ENCODE measurements at regions not wholly inside any gene's neighbourhood (a gene's known extent, or its start where the extent isn't known, plus 50 kb on each side); places are given as distances from the start of the nearest gene placed in this dataset.
"Not testable (repeated sequence)": the region's sequence is repeated elsewhere in the genome, so short reads cannot be mapped to it uniquely, and the experiment has no call there.

- H4K20me1 ChIP-seq (ENCODE audit: insufficient read depth), result no peaks in the 10 kb centered on the region
- H3K27ac ChIP-seq (ENCODE audit: low read depth, low read length), result no peak overlapping the region
- DNase-seq (ENCODE audit: low read depth, low spot score) (no peak), ATAC-seq (no peak)
- TF ChIP-seq RAD21 (IDR thresholded peaks at IDR 0.05; ENCODE audit: low read depth) (no peak), ATF3 (IDR thresholded peaks at IDR 0.05) (no peak), ZBTB33 (IDR thresholded peaks at IDR 0.05; ENCODE audit: extremely low read depth, insufficient replicate concordance, low read length) (no peak), POLR2A (IDR thresholded peaks at IDR 0.05; ENCODE audit: borderline replicate concordance, extremely low read depth, insufficient read depth, insufficient read length) (no peak), FOSL1 (IDR thresholded peaks at IDR 0.05; ENCODE audit: low read depth) (no peak), EGR1 (IDR thresholded peaks at IDR 0.05; ENCODE audit: low read depth) (no peak), SRF (IDR thresholded peaks at IDR 0.05; ENCODE audit: low read depth) (no peak), ELF1 (IDR thresholded peaks at IDR 0.05; ENCODE audit: borderline replicate concordance, low read depth) (no peak), JUND (IDR thresholded peaks at IDR 0.05) (no peak), EZH2phosphoT487 (IDR thresholded peaks at IDR 0.05; ENCODE audit: borderline replicate concordance) (no peak), POLR2AphosphoS5 (IDR thresholded peaks at IDR 0.05; ENCODE audit: low read depth, low read length) (no peak), CTCF (IDR thresholded peaks at IDR 0.05 in 2 of 3, conservative IDR thresholded peaks at IDR 0.05 in 1 of 3; ENCODE audit: borderline replicate concordance in 1 of 3, insufficient read depth in 1 of 3, low read depth in 2 of 3, low read length in 2 of 3) (no peak), ZFX (IDR thresholded peaks at IDR 0.05) (no peak)
- RAD21 ChIA-PET (ENCODE audit: low non-redundant PET in 1 of 2, low total read pairs in 2 of 2, uncharacterized antibody in 2 of 2, unreplicated experiment in 2 of 2), result no interaction called here
- H3K9me2 ChIP-seq (ENCODE audit: insufficient read depth), result no peaks in the 10 kb centered on the region
- intact Hi-C loops (cut with micrococcal nuclease), result no loop called here
- H2AFZ ChIP-seq (ENCODE audit: low read depth, low read length, poor library complexity, severe bottlenecking), result no peak overlapping the region
- H3K27me3 ChIP-seq (ENCODE audit: insufficient read depth, low read length), result no peaks in the 10 kb centered on the region
- H3K36me3 ChIP-seq (ENCODE audit: control insufficient read depth in 1 of 2, insufficient read depth in 2 of 2, low read length in 2 of 2), result no peaks in the 10 kb centered on the region
- H3K4me2 ChIP-seq (ENCODE audit: low read length), result no peak overlapping the region
- H3K9ac ChIP-seq (ENCODE audit: low read length), result no peak overlapping the region
- H3K79me2 ChIP-seq (ENCODE audit: insufficient read depth, low read length), result no peaks in the 10 kb centered on the region
- H3K9me3 ChIP-seq (ENCODE audit: control insufficient read depth in 1 of 2, insufficient read depth in 1 of 2, low read depth in 1 of 2, low read length in 2 of 2), result no peaks in the 10 kb centered on the region
- POLR2A ChIA-PET, result no interaction called here
- no peak overlapping the region for H3K4me3 ChIP-seq (replicated peaks in 1 of 2; ENCODE audit: low read depth in 1 of 2, low read length in 2 of 2)
- CTCF ChIA-PET, result no interaction called here
- BruUV-seq (replicated peaks), result no TSS peak
- no peaks in the 10 kb centered on the region for H3K4me1 ChIP-seq (ENCODE audit: control insufficient read depth in 1 of 2, insufficient read depth in 2 of 2, low read length in 2 of 2)
Observed at GRCh38 chr16:26721290-26721689, 345.4 kb upstream of the C16orf82 start.

- H3K9me3 ChIP-seq (ENCODE audit: control insufficient read depth in 1 of 2, insufficient read depth in 1 of 2, low read depth in 1 of 2, low read length in 2 of 2); ATAC-seq; H3K4me2 ChIP-seq (ENCODE audit: low read length); H3K36me3 ChIP-seq (ENCODE audit: control insufficient read depth in 1 of 2, insufficient read depth in 2 of 2, low read length in 2 of 2); H3K4me1 ChIP-seq (ENCODE audit: control insufficient read depth in 1 of 2, insufficient read depth in 2 of 2, low read length in 2 of 2); intact Hi-C loops (cut with micrococcal nuclease); H3K9me2 ChIP-seq (ENCODE audit: insufficient read depth); H3K79me2 ChIP-seq (ENCODE audit: insufficient read depth, low read length); RAD21 ChIA-PET (ENCODE audit: low non-redundant PET in 1 of 2, low total read pairs in 2 of 2, uncharacterized antibody in 2 of 2, unreplicated experiment in 2 of 2); H3K9ac ChIP-seq (ENCODE audit: low read length); H3K4me3 ChIP-seq (replicated peaks in 1 of 2; ENCODE audit: low read depth in 1 of 2, low read length in 2 of 2); DNase-seq (ENCODE audit: low read depth, low spot score); BruUV-seq (replicated peaks); H4K20me1 ChIP-seq (ENCODE audit: insufficient read depth); CTCF ChIA-PET; POLR2A ChIA-PET; H2AFZ ChIP-seq (ENCODE audit: low read depth, low read length, poor library complexity, severe bottlenecking); H3K27ac ChIP-seq (ENCODE audit: low read depth, low read length); H3K27me3 ChIP-seq (ENCODE audit: insufficient read depth, low read length): not testable (repeated sequence)
Observed at GRCh38 chr16:26721957-26722356, 344.8 kb upstream of the C16orf82 start.
